22Rv1 (cell line): ENCODE measurements at regions not wholly inside any gene's neighbourhood (a gene's known extent, or its start where the extent isn't known, plus 50 kb on each side); places are given as distances from the start of the nearest gene placed in this dataset.

Source experiments
- H3K27ac ChIP-seq: fragments of 450-650 bp; 2 replicates; pipeline ENCODE4 v1.5.1; 2017
- ZFX ChIP-seq: fragments of 450-650 bp; IDR thresholded peaks from 2 replicates; pipeline ENCODE4 v1.6.1; 2017; ENCODE audit warnings: antibody characterized with exemption, borderline replicate concordance
- TF ChIP-seq, protein P1 (sequence below): fragments of 450-650 bp; IDR thresholded peaks from 2 replicates; pipeline ENCODE4 v1.5.1; 2017; ENCODE audit warnings: mild to moderate bottlenecking

GRCh38 chr3:132834356-132834755 is 112.1 kb upstream of the NPHP3 start:
- H3K27ac ChIP-seq: no peak overlapping the region
- TF ChIP-seq ZFX: no peak
- TF ChIP-seq, protein P1, sequence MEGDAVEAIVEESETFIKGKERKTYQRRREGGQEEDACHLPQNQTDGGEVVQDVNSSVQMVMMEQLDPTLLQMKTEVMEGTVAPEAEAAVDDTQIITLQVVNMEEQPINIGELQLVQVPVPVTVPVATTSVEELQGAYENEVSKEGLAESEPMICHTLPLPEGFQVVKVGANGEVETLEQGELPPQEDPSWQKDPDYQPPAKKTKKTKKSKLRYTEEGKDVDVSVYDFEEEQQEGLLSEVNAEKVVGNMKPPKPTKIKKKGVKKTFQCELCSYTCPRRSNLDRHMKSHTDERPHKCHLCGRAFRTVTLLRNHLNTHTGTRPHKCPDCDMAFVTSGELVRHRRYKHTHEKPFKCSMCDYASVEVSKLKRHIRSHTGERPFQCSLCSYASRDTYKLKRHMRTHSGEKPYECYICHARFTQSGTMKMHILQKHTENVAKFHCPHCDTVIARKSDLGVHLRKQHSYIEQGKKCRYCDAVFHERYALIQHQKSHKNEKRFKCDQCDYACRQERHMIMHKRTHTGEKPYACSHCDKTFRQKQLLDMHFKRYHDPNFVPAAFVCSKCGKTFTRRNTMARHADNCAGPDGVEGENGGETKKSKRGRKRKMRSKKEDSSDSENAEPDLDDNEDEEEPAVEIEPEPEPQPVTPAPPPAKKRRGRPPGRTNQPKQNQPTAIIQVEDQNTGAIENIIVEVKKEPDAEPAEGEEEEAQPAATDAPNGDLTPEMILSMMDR: no peak

DNA sequence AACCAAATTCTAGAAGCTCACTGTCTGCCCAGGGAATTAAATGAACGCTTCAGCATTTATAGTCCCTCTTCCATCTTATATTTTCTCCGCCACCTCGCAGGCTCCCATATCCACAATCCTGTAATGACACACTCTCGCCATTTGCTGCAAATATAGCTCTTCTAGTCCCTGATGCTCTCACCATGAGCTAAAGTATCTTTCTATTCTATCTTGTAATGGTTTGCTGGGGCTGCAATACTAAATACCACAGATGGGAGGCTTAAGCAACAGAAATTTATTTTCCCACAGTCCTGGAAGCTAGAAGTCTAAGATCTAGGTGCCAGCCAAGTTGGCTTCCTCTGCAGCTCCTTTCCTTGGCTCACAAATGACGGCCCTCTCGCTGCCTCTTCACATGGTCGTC is 106.9 kb upstream of the NPHP3 start:
- H3K27ac ChIP-seq: no peak overlapping the region
- no peak for TF ChIP-seq ZFX
- TF ChIP-seq, protein P1: no peak

GRCh38 chr3:132822837-132823236 is 100.6 kb upstream of the NPHP3 start:
- H3K27ac ChIP-seq: no peak overlapping the region
- TF ChIP-seq, protein P1: no peak
- TF ChIP-seq ZFX: no peak

DNA sequence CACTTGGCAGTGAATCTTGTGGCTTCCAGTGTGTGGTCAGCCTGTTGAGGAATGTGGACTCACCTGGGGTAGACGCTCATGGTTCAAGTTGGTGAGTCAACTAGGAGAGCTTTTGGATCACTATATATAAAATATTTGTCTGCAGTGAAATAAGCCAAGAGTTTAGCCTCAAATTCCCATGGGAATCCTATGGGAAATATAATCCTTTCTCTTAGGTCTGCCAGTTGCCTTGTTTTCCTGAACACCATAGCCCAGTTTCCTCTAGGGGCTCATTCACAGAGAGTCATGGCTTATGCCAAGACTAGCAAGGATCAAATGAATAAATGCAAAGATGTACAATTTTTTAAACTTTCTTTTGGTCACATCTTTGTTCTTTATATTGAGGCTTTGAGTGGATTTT is 100.1 kb upstream of the NPHP3 start:
- TF ChIP-seq, protein P1: no peak
- TF ChIP-seq ZFX: no peak
- H3K27ac ChIP-seq: no peak overlapping the region

GRCh38 chr3:132821314-132821713 is 99.1 kb upstream of the NPHP3 start:
- TF ChIP-seq ZFX: no peak
- TF ChIP-seq, protein P1: no peak
- H3K27ac ChIP-seq: no peak overlapping the region

DNA sequence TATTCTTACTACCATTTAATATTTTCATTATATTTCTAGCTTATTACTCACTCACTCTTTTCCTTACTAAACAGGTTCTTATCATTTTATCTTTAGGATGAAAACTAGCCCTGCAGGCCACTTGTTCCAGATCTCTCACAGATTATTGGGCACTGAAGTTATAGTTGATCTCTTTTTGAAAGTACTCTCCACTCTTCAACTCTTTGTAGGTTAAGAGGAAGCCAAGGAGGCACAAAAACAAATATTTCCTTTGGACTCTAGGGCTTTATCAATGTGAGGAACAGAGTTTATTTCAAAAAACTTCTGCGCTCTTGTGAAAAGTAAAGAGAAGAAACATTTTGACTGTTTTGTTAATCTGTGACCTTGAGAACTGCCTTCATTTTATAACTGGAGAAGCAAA is 96.0 kb upstream of the NPHP3 start:
- no peak for TF ChIP-seq ZFX
- H3K27ac ChIP-seq: no peak overlapping the region

DNA sequence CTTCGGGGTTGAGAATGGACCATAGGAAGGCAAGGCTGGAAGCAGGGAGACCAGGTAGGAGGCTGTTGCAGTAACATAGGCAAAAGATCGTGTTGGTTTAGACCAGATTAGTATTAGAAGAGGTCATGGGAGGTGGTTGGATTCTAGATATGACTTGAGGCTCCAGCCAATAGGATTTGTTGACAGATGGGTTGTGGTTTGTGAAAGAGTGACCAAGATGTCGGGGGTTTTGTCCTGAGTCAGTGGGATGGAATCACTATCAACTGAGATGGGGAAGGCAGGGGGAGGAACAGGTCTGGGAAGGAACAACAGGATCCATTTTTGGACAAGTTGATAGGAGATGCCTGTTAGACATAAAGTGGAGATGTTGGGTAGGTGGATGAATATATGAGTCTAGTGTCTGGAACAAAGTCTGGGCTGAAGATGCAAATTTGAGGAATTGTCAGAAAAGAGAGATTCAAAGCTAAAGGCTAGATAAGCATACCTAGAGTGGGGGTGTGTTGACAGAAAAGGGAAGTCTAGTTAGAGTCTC is 95.5 kb upstream of the NPHP3 start:
- no peak overlapping the region for H3K27ac ChIP-seq
- no peak for TF ChIP-seq ZFX
- TF ChIP-seq, protein P1: no peak

DNA sequence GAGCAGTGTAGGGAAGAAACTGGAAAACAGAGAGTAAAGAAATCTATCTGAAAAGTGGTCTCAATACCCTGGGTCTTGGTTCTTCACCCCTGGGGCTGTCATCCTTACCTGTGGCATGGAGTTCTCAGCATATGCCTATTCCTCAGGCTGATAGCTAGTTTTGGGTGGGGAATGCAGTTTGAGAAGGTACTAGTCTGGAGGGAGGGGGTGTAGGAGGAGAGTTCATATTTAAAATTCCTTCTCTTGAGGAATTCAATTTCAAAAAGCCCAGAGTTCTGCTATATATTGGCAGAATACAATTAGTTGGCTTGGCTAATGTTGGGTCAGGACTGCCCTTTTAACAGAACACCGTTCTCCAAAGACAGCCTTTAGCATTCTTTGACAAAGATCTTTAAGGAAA is 82.9 kb upstream of the NPHP3 start:
- TF ChIP-seq, protein P1: no peak
- no peak for TF ChIP-seq ZFX
- H3K27ac ChIP-seq: no peak overlapping the region
